ENCODE measurements at regions not wholly inside any gene's neighbourhood (a gene's known extent, or its start where the extent isn't known, plus 50 kb on each side); places are given as distances from the start of the nearest gene placed in this dataset.

GRCh38 chr20:52736507-52736906 lies 235.7 kb upstream of the TSHZ2 start:
- no peak overlapping the region for H3K27ac ChIP-seq (ENCODE audit: low read length)
- no peaks in the 10 kb centered on the region for H3K27me3 ChIP-seq (ENCODE audit: control insufficient read depth in 1 of 2, insufficient read depth in 2 of 2, low read length in 2 of 2)
- H3K9ac ChIP-seq (ENCODE audit: low read length in 2 of 2) = no peak overlapping the region
- H3K4me1 ChIP-seq (ENCODE audit: control insufficient read depth, insufficient read depth, low read length) = no peaks in the 10 kb centered on the region
- no peaks in the 10 kb centered on the region for H3K9me3 ChIP-seq (ENCODE audit: control insufficient read depth in 2 of 2, low read length in 2 of 2)
- no peaks in the 10 kb centered on the region for H3K36me3 ChIP-seq (ENCODE audit: control insufficient read depth in 2 of 2, insufficient read depth in 2 of 2, low read length in 2 of 2)
- H3K4me3 ChIP-seq (ENCODE audit: low read length in 2 of 2) = no peak overlapping the region

DNA sequence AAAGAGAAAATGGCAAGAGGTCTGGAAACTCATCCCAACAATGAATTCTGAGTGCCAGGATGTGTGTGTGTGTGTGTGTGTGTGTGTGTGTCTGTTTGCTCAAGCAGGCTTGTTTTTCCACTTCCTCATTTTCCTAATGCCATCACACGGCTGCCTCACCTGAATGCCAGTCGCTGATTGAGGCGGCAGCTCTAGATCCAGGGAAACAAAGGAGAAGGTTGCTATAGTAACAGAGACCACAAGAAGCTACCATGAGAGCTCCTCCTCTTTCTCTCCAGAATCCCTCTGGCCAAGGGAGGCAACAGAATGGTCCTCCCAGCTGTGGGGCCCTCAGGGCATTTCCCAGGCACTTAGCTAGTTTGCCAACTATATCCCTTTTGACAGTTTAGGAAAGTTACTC lies 241.1 kb upstream of the TSHZ2 start:
- no peak overlapping the region for H3K4me3 ChIP-seq (ENCODE audit: low read length in 2 of 2)

GRCh38 chr20:52727740-52728456 lies 244.3 kb upstream of the TSHZ2 start:
- Histone ChIP-seq H3K36me3 (ENCODE audit: control insufficient read depth in 2 of 2, insufficient read depth in 2 of 2, low read length in 2 of 2) (no peaks in the 10 kb centered on the region), H3K4me1 (ENCODE audit: control insufficient read depth, insufficient read depth, low read length) (no peaks in the 10 kb centered on the region), H3K27ac (ENCODE audit: low read length) (no peak overlapping the region), H3K9ac (ENCODE audit: low read length in 2 of 2) (no peak overlapping the region), H3K27me3 (ENCODE audit: control insufficient read depth in 1 of 2, insufficient read depth in 2 of 2, low read length in 2 of 2) (no peaks in the 10 kb centered on the region), H3K9me3 (ENCODE audit: control insufficient read depth in 2 of 2, low read length in 2 of 2) (no peaks in the 10 kb centered on the region), H3K4me3 (ENCODE audit: low read length in 2 of 2) (no peak overlapping the region)

More for the DNA sequence above, 241.1 kb upstream of the TSHZ2 start:
- H3K9ac ChIP-seq (ENCODE audit: low read length in 2 of 2) = no peak overlapping the region
- H3K9me3 ChIP-seq (ENCODE audit: control insufficient read depth in 2 of 2, low read length in 2 of 2) = no peaks in the 10 kb centered on the region
- H3K27me3 ChIP-seq (ENCODE audit: control insufficient read depth in 1 of 2, insufficient read depth in 2 of 2, low read length in 2 of 2) = no peaks in the 10 kb centered on the region
- H3K4me1 ChIP-seq (ENCODE audit: control insufficient read depth, insufficient read depth, low read length) = no peaks in the 10 kb centered on the region
- no peaks in the 10 kb centered on the region for H3K36me3 ChIP-seq (ENCODE audit: control insufficient read depth in 2 of 2, insufficient read depth in 2 of 2, low read length in 2 of 2)
- H3K27ac ChIP-seq (ENCODE audit: low read length) = no peak overlapping the region

GRCh38 chr20:52724541-52724940 lies 247.6 kb upstream of the TSHZ2 start:
- Histone ChIP-seq H3K4me1 (ENCODE audit: control insufficient read depth, insufficient read depth, low read length) (no peaks in the 10 kb centered on the region), H3K27ac (ENCODE audit: low read length) (no peak overlapping the region), H3K27me3 (ENCODE audit: control insufficient read depth in 1 of 2, insufficient read depth in 2 of 2, low read length in 2 of 2) (no peaks in the 10 kb centered on the region), H3K9me3 (ENCODE audit: control insufficient read depth in 2 of 2, low read length in 2 of 2) (no peaks in the 10 kb centered on the region), H3K4me3 (ENCODE audit: low read length in 2 of 2) (no peak overlapping the region), H3K9ac (ENCODE audit: low read length in 2 of 2) (no peak overlapping the region), H3K36me3 (ENCODE audit: control insufficient read depth in 2 of 2, insufficient read depth in 2 of 2, low read length in 2 of 2) (no peaks in the 10 kb centered on the region)

GRCh38 chr20:52722926-52723688 lies 249.1 kb upstream of the TSHZ2 start:
- Histone ChIP-seq H3K9ac (ENCODE audit: low read length in 2 of 2) (no peak overlapping the region), H3K27me3 (ENCODE audit: control insufficient read depth in 1 of 2, insufficient read depth in 2 of 2, low read length in 2 of 2) (no peaks in the 10 kb centered on the region), H3K4me3 (ENCODE audit: low read length in 2 of 2) (no peak overlapping the region), H3K9me3 (ENCODE audit: control insufficient read depth in 2 of 2, low read length in 2 of 2) (no peaks in the 10 kb centered on the region), H3K36me3 (ENCODE audit: control insufficient read depth in 2 of 2, insufficient read depth in 2 of 2, low read length in 2 of 2) (no peaks in the 10 kb centered on the region), H3K27ac (ENCODE audit: low read length) (no peak overlapping the region), H3K4me1 (ENCODE audit: control insufficient read depth, insufficient read depth, low read length) (no peaks in the 10 kb centered on the region)

DNA sequence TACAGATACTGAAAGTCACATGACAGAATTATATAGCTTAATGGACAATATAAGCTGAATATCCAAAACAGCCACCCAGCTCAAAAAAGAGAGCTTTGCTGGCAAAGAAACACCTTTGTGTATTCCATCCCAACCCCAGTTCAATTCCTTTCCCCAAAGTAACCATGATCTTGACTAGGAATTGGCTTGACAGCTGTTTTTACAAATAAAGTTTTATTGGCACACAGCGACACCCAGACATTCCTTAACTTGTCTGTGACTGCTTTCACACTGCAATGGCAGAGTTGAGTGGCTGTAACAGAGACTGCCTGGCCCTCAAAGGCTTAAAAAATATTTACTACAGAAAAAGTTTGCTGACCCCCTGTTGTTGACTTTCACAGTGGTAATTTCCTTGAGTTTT lies 264.0 kb upstream of the TSHZ2 start:
- H3K9ac ChIP-seq (ENCODE audit: low read length in 2 of 2) = no peak overlapping the region
- no peak overlapping the region for H3K4me3 ChIP-seq (ENCODE audit: low read length in 2 of 2)
- H3K36me3 ChIP-seq (ENCODE audit: control insufficient read depth in 2 of 2, insufficient read depth in 2 of 2, low read length in 2 of 2) = no peaks in the 10 kb centered on the region
- H3K27me3 ChIP-seq (ENCODE audit: control insufficient read depth in 1 of 2, insufficient read depth in 2 of 2, low read length in 2 of 2) = no peaks in the 10 kb centered on the region
- no peak overlapping the region for H3K27ac ChIP-seq (ENCODE audit: low read length)
- no peaks in the 10 kb centered on the region for H3K9me3 ChIP-seq (ENCODE audit: control insufficient read depth in 2 of 2, low read length in 2 of 2)
- H3K4me1 ChIP-seq (ENCODE audit: control insufficient read depth, insufficient read depth, low read length) = no peaks in the 10 kb centered on the region

GRCh38 chr20:52704553-52704952 lies 267.6 kb upstream of the TSHZ2 start:
- H3K9ac ChIP-seq (ENCODE audit: low read length in 2 of 2) = no peak overlapping the region
- no peaks in the 10 kb centered on the region for H3K4me1 ChIP-seq (ENCODE audit: control insufficient read depth, insufficient read depth, low read length)
- H3K27me3 ChIP-seq (ENCODE audit: control insufficient read depth in 1 of 2, insufficient read depth in 2 of 2, low read length in 2 of 2) = no peaks in the 10 kb centered on the region
- no peaks in the 10 kb centered on the region for H3K36me3 ChIP-seq (ENCODE audit: control insufficient read depth in 2 of 2, insufficient read depth in 2 of 2, low read length in 2 of 2)
- no peak overlapping the region for H3K4me3 ChIP-seq (ENCODE audit: low read length in 2 of 2)
- no peaks in the 10 kb centered on the region for H3K9me3 ChIP-seq (ENCODE audit: control insufficient read depth in 2 of 2, low read length in 2 of 2)
- no peak overlapping the region for H3K27ac ChIP-seq (ENCODE audit: low read length)

- Histone ChIP-seq H3K9me3 (ENCODE audit: control insufficient read depth in 2 of 2, low read length in 2 of 2) (no peaks in the 10 kb centered on the region), H3K36me3 (ENCODE audit: control insufficient read depth in 2 of 2, insufficient read depth in 2 of 2, low read length in 2 of 2) (no peaks in the 10 kb centered on the region), H3K9ac (ENCODE audit: low read length in 2 of 2) (no peak overlapping the region), H3K4me3 (ENCODE audit: low read length in 2 of 2) (no peak overlapping the region), H3K4me1 (ENCODE audit: control insufficient read depth, insufficient read depth, low read length) (no peaks in the 10 kb centered on the region), H3K27me3 (ENCODE audit: control insufficient read depth in 1 of 2, insufficient read depth in 2 of 2, low read length in 2 of 2) (no peaks in the 10 kb centered on the region), H3K27ac (ENCODE audit: low read length) (no peak overlapping the region)
Measured at GRCh38 chr20:52688345-52688744, 283.8 kb upstream of the TSHZ2 start.

- Histone ChIP-seq H3K27me3 (ENCODE audit: control insufficient read depth in 1 of 2, insufficient read depth in 2 of 2, low read length in 2 of 2) (no peaks in the 10 kb centered on the region), H3K27ac (ENCODE audit: low read length) (no peak overlapping the region), H3K4me1 (ENCODE audit: control insufficient read depth, insufficient read depth, low read length) (no peaks in the 10 kb centered on the region), H3K9me3 (ENCODE audit: control insufficient read depth in 2 of 2, low read length in 2 of 2) (peaks cover 0 to 4% of the 10 kb centered on the region in 2 donors), H3K4me3 (ENCODE audit: low read length in 2 of 2) (no peak overlapping the region), H3K36me3 (ENCODE audit: control insufficient read depth in 2 of 2, insufficient read depth in 2 of 2, low read length in 2 of 2) (no peaks in the 10 kb centered on the region), H3K9ac (ENCODE audit: low read length in 2 of 2) (no peak overlapping the region)
Measured at GRCh38 chr20:52684905-52685304, 287.3 kb upstream of the TSHZ2 start.

- Histone ChIP-seq H3K27ac (ENCODE audit: low read length) (no peak overlapping the region), H3K36me3 (ENCODE audit: control insufficient read depth in 2 of 2, insufficient read depth in 2 of 2, low read length in 2 of 2) (no peaks in the 10 kb centered on the region), H3K9ac (ENCODE audit: low read length in 2 of 2) (no peak overlapping the region), H3K27me3 (ENCODE audit: control insufficient read depth in 1 of 2, insufficient read depth in 2 of 2, low read length in 2 of 2) (no peaks in the 10 kb centered on the region), H3K4me1 (ENCODE audit: control insufficient read depth, insufficient read depth, low read length) (no peaks in the 10 kb centered on the region), H3K9me3 (ENCODE audit: control insufficient read depth in 2 of 2, low read length in 2 of 2) (peaks cover 0 to 6% of the 10 kb centered on the region in 2 donors), H3K4me3 (ENCODE audit: low read length in 2 of 2) (no peak overlapping the region)
Measured at GRCh38 chr20:52684176-52684575, 288.0 kb upstream of the TSHZ2 start.

GRCh38 chr20:52683761-52684160 lies 288.4 kb upstream of the TSHZ2 start:
- H3K4me3 ChIP-seq (ENCODE audit: low read length in 2 of 2) = no peak overlapping the region
- no peaks in the 10 kb centered on the region for H3K27me3 ChIP-seq (ENCODE audit: control insufficient read depth in 1 of 2, insufficient read depth in 2 of 2, low read length in 2 of 2)
- no peaks in the 10 kb centered on the region for H3K4me1 ChIP-seq (ENCODE audit: control insufficient read depth, insufficient read depth, low read length)
- H3K9me3 ChIP-seq (ENCODE audit: control insufficient read depth in 2 of 2, low read length in 2 of 2) = peaks cover 0 to 6% of the 10 kb centered on the region in 2 donors
- H3K9ac ChIP-seq (ENCODE audit: low read length in 2 of 2) = no peak overlapping the region
- no peaks in the 10 kb centered on the region for H3K36me3 ChIP-seq (ENCODE audit: control insufficient read depth in 2 of 2, insufficient read depth in 2 of 2, low read length in 2 of 2)
- no peak overlapping the region for H3K27ac ChIP-seq (ENCODE audit: low read length)

All from stomach smooth muscle (tissue), 2 donors.